Choroid plexus epithelial cell (primary cell): ENCODE measurements at regions not wholly inside any gene's neighbourhood (a gene's known extent, or its start where the extent isn't known, plus 50 kb on each side); places are given as distances from the start of the nearest gene placed in this dataset.

Source experiments
- DNase-seq: peaks from one replicate; pipeline ENCODE4 v3.0.0-alpha.2; 2010; ENCODE audit warnings: low read depth
- H3K4me3 ChIP-seq: 2 replicates; pipeline ENCODE4 v1.5.1; 2011; ENCODE audit warnings: low read depth, mild to moderate bottlenecking, control low read depth, low read length, moderate library complexity
- TF ChIP-seq, protein P1 (sequence below): conservative IDR thresholded peaks from 2 replicates; pipeline ENCODE4 v1.5.1; 2011; ENCODE audit warnings: low read depth, mild to moderate bottlenecking, control low read depth, inconsistent platforms, low read length, moderate library complexity

DNA sequence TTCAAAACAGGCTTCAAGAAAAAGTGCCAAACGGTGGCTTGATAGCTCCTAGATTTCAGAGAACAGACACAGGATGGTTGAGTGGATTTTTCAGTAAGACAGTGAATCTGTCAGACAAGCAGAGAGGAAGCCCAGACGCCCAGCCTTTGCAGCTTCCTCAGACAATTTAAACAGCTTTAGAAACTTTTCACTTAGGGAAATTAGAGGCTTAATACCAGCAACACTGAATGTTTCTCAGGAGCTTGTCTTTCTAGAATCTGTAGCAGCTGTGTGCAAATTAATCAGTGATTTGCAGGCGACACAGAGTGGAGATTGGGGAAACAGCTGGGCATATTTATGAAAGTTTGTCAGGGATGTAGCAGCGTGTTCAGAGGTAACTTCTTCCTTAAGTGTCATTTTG, 362.1 kb downstream of the GALC start:
- TF ChIP-seq, protein P1, sequence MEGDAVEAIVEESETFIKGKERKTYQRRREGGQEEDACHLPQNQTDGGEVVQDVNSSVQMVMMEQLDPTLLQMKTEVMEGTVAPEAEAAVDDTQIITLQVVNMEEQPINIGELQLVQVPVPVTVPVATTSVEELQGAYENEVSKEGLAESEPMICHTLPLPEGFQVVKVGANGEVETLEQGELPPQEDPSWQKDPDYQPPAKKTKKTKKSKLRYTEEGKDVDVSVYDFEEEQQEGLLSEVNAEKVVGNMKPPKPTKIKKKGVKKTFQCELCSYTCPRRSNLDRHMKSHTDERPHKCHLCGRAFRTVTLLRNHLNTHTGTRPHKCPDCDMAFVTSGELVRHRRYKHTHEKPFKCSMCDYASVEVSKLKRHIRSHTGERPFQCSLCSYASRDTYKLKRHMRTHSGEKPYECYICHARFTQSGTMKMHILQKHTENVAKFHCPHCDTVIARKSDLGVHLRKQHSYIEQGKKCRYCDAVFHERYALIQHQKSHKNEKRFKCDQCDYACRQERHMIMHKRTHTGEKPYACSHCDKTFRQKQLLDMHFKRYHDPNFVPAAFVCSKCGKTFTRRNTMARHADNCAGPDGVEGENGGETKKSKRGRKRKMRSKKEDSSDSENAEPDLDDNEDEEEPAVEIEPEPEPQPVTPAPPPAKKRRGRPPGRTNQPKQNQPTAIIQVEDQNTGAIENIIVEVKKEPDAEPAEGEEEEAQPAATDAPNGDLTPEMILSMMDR: no peak
- H3K4me3 ChIP-seq: no peak overlapping the region
- DNase-seq: no peak

DNA sequence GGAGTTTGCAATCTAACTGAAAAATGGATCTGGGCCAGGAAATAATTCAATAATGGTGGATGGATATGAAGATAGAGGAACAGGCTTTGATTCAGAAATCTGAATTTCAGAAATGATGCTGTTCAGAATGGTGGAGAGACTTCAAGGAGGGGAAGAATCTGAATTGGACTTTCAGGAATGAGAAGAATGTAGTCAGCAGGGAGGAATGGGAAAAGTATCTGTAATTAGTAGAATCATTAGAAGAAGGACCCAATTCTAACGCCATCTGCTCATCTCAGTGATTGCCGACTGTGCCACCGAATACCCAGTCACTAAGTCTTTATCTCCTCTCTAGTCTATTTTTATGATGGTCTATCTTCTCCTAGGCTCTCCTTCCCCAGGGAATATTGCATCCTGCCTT, 363.2 kb downstream of the GALC start:
- TF ChIP-seq, protein P1: no peak
- DNase-seq: no peak

DNA sequence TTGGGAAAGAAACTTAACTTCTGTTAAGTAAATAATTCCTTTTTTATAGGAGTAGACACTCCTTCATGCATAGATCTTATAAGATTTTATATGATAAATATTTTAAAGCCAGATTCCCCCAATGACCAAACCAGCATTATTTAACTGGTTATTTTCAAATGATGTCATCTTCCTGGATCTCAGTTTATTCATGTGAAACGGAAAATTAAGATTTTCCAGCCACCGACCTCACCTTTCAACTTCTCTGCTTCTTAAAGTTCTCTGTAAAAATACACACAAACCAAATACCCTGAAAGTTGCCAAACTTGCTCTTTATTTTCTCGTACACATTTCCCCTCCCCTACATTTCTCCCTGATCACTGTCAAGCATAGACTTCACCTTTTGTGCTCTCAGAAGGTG, 364.2 kb downstream of the GALC start:
- no peak overlapping the region for H3K4me3 ChIP-seq
- DNase-seq: no peak
- TF ChIP-seq, protein P1: no peak

More for the DNA sequence above, 363.2 kb downstream of the GALC start:
- no peak overlapping the region for H3K4me3 ChIP-seq

- DNase-seq: no peak
- TF ChIP-seq, protein P1: no peak
- no peak overlapping the region for H3K4me3 ChIP-seq
These were observed 364.9 kb downstream of the GALC start for GRCh38 chr14:87628129-87628528.

DNA sequence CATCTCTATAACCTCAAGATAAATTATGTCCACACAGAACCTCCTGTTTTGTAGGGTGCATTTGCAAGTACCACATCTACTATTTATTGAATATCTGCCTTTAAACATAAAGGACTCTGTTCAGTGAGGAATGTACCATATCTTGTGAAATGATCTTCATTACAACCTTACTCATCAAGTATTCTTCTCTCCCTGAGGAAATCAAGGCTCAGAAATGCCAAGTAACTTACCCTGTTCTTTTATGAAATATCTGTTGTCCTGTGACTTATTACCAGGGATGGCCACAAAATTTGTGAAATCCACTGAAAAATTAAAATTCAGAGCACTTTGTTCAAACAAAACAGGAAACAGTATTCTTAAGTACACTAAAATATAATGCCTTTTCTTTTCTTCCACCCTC, 366.7 kb downstream of the GALC start:
- TF ChIP-seq, protein P1: no peak
- DNase-seq: no peak

DNA sequence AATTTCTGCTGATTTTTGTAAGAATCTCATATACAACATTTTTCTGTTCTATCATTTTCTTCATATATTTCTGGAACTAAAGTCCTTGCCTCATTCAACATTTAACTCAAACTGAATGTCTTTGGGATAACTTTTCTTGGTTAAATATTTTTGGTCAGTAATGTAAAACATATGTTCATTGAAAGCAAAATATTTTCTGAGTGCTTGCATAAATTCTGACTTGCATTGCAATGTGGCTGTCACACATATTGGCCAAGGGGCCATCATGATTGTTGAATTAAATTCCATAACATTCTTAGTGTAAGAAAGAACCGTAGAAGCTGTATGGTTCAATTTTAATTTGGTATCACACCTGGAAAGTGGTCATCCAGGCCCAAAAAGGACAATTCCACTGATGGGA, 369.4 kb downstream of the GALC start:
- H3K4me3 ChIP-seq: no peak overlapping the region
- TF ChIP-seq, protein P1: no peak
- DNase-seq: no peak

More for the DNA sequence above, 366.7 kb downstream of the GALC start:
- no peak overlapping the region for H3K4me3 ChIP-seq

DNA sequence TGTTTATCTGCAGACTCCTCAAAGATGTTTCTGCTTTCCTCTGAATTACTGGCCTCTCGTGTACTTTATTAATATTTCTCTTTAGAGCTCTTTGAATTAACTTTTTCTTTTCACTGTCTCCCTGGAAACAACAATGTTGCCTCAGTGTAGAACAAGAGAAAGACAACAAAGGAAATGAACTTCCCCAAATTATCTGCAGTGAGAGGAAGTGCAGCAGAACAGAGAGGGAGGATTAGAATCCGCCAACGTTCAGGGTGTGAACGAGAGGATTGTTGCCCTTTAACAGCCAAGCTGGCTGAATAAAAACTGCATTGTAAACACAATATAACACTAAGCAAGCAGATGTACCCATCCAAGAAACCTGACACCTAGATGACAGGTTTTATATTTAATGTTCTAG, 375.9 kb downstream of the GALC start:
- TF ChIP-seq, protein P1: no peak
- DNase-seq: no peak
- no peak overlapping the region for H3K4me3 ChIP-seq
